Osteocyte (in vitro differentiated cells): ENCODE measurements at regions not wholly inside any gene's neighbourhood (a gene's known extent, or its start where the extent isn't known, plus 50 kb on each side); places are given as distances from the start of the nearest gene placed in this dataset.
"Not testable (repeated sequence)": the region's sequence is repeated elsewhere in the genome, so short reads cannot be mapped to it uniquely, and the experiment has no call there.

ENCODE experiments used
- DNase-seq: peaks from one replicate; pipeline ENCODE4 v3.0.0; 2021; ENCODE audit warnings: mixed read lengths; ENCODE audit not compliant: unreplicated experiment; ENCODE audit errors: extremely low spot score
- H3K27ac Mint-ChIP-seq: one replicate; pipeline ENCODE4 v1.8.0; 2021; ENCODE audit warnings: mild to moderate bottlenecking, mixed read lengths; ENCODE audit not compliant: unreplicated experiment
- H3K27me3 Mint-ChIP-seq: one replicate; pipeline ENCODE4 v1.8.0; 2021; ENCODE audit warnings: mixed read lengths; ENCODE audit not compliant: unreplicated experiment
- H3K36me3 Mint-ChIP-seq: one replicate; pipeline ENCODE4 v1.8.0; 2021; ENCODE audit warnings: mixed read lengths; ENCODE audit not compliant: unreplicated experiment
- H3K4me1 Mint-ChIP-seq: one replicate; pipeline ENCODE4 v1.8.0; 2021; ENCODE audit warnings: mixed read lengths; ENCODE audit not compliant: unreplicated experiment
- H3K4me3 Mint-ChIP-seq: one replicate; pipeline ENCODE4 v1.8.0; 2021; ENCODE audit warnings: mild to moderate bottlenecking, moderate library complexity, mixed read lengths; ENCODE audit not compliant: unreplicated experiment
- H3K9me3 Mint-ChIP-seq: one replicate; pipeline ENCODE4 v1.8.0; 2021; ENCODE audit warnings: mixed read lengths; ENCODE audit not compliant: unreplicated experiment
- CTCF ChIP-seq: fragments of 200-600 bp; sonication (generic); IDR thresholded peaks from 2 replicates; pipeline ENCODE4 v1.5.0; 2021; ENCODE audit warnings: antibody characterized with exemption, mild to moderate bottlenecking, moderate library complexity

- Mint-ChIP-seq H3K9me3 (peaks cover 14% of the 10 kb centered on the region), H3K27me3 (no peaks in the 10 kb centered on the region), H3K4me3 (no peak overlapping the region), H3K27ac (no peak overlapping the region), H3K4me1 (no peaks in the 10 kb centered on the region), H3K36me3 (no peaks in the 10 kb centered on the region)
- DNase-seq: no peak
- no peak for TF ChIP-seq CTCF
Measured at GRCh38 chr5:117326997-117327396, 752.4 kb upstream of the SEMA6A start.

GRCh38 chr5:117318528-117318927 is 743.9 kb upstream of the SEMA6A start:
- H3K4me3 Mint-ChIP-seq: no peak overlapping the region
- H3K4me1 Mint-ChIP-seq: no peaks in the 10 kb centered on the region
- no peaks in the 10 kb centered on the region for H3K9me3 Mint-ChIP-seq
- no peak for DNase-seq
- TF ChIP-seq CTCF: no peak
- H3K36me3 Mint-ChIP-seq: no peaks in the 10 kb centered on the region
- H3K27ac Mint-ChIP-seq: no peak overlapping the region
- H3K27me3 Mint-ChIP-seq: no peaks in the 10 kb centered on the region

- H3K4me1 Mint-ChIP-seq: no peaks in the 10 kb centered on the region
Measured at GRCh38 chr5:117315170-117315569, 740.5 kb upstream of the SEMA6A start.

GRCh38 chr5:117304512-117305107 is 730.0 kb upstream of the SEMA6A start:
- H3K27me3 Mint-ChIP-seq, H3K36me3 Mint-ChIP-seq, H3K27ac Mint-ChIP-seq, H3K9me3 Mint-ChIP-seq, DNase-seq, H3K4me3 Mint-ChIP-seq: not testable (repeated sequence)
- peaks cover 13% of the 10 kb centered on the region for H3K4me1 Mint-ChIP-seq

More at GRCh38 chr5:117315170-117315569, 740.5 kb upstream of the SEMA6A start:
- no peak overlapping the region for H3K27ac Mint-ChIP-seq
- no peaks in the 10 kb centered on the region for H3K36me3 Mint-ChIP-seq
- H3K4me3 Mint-ChIP-seq: no peak overlapping the region
- TF ChIP-seq CTCF: no peak
- no peak for DNase-seq
- H3K9me3 Mint-ChIP-seq: no peaks in the 10 kb centered on the region
- H3K27me3 Mint-ChIP-seq: no peaks in the 10 kb centered on the region

GRCh38 chr5:117302949-117303348 is 728.3 kb upstream of the SEMA6A start:
- DNase-seq: no peak
- Mint-ChIP-seq H3K27me3 (no peaks in the 10 kb centered on the region), H3K4me1 (peaks cover 13% of the 10 kb centered on the region), H3K4me3 (no peak overlapping the region), H3K9me3 (no peaks in the 10 kb centered on the region), H3K36me3 (no peaks in the 10 kb centered on the region), H3K27ac (no peak overlapping the region)
- TF ChIP-seq CTCF: no peak

GRCh38 chr5:117302473-117302872 is 727.9 kb upstream of the SEMA6A start:
- no peaks in the 10 kb centered on the region for H3K27me3 Mint-ChIP-seq
- H3K36me3 Mint-ChIP-seq: no peaks in the 10 kb centered on the region
- no peak overlapping the region for H3K27ac Mint-ChIP-seq
- DNase-seq: no peak
- H3K9me3 Mint-ChIP-seq: no peaks in the 10 kb centered on the region
- peaks cover 13% of the 10 kb centered on the region for H3K4me1 Mint-ChIP-seq
- TF ChIP-seq CTCF: no peak
- no peak overlapping the region for H3K4me3 Mint-ChIP-seq
